A673 (cell line): ENCODE measurements at regions not wholly inside any gene's neighbourhood (a gene's known extent, or its start where the extent isn't known, plus 50 kb on each side); places are given as distances from the start of the nearest gene placed in this dataset.
A peak's percentile ranks its signal among the peaks of the same experiment; 100 is the strongest.

Experiments
- BruUV-seq: library from RNA; stranded (reverse); fragments of 400-500 nt; replicated peaks from 2 replicates; lab custom pipeline; 2021; lab: Mats Ljungman, UMichigan
- CTCF ChIA-PET: fragments of 300-600 bp; sonication (Branson Sonifier 250); formaldehyde crosslinking; loops from one replicate; lab custom pipeline; 2022; ENCODE audit warnings: antibody characterized with exemption; lab: Charles Lee
- POLR2A ChIA-PET: fragments of 300-600 bp; sonication (Branson Sonifier 250); formaldehyde crosslinking; loops from one replicate; lab custom pipeline; 2022; ENCODE audit warnings: antibody characterized with exemption; ENCODE audit not compliant: low non-redundant PET; lab: Charles Lee
- DNase-seq: peaks from one replicate; pipeline ENCODE4 v3.0.0-alpha.2; 2015; ENCODE audit warnings: low spot score
- H3K27ac ChIP-seq: fragments of 200-600 bp; sonication (generic); 2 replicates; pipeline ENCODE4 v1.5.1; 2016; ENCODE audit warnings: mixed run types, low read depth, mild to moderate bottlenecking, mixed read lengths, antibody characterized with exemption, low read length; ENCODE audit not compliant: poor library complexity, severe bottlenecking
- H3K27me3 ChIP-seq: fragments of 200-600 bp; sonication (generic); replicated peaks from 2 replicates; pipeline ENCODE4 v1.6.1; 2017; ENCODE audit warnings: mixed run types, low read depth, mild to moderate bottlenecking, mixed read lengths, antibody characterized with exemption, low read length; ENCODE audit not compliant: insufficient read depth, poor library complexity
- H3K36me3 ChIP-seq: fragments of 200-600 bp; sonication (generic); 2 replicates; pipeline ENCODE4 v1.6.1; 2016; ENCODE audit warnings: mixed run types, mild to moderate bottlenecking, mixed read lengths, antibody characterized with exemption, low read length; ENCODE audit not compliant: insufficient read depth, poor library complexity, severe bottlenecking
- H3K4me1 ChIP-seq: fragments of 200-600 bp; sonication (generic); 2 replicates; pipeline ENCODE4 v1.6.1; 2017; ENCODE audit warnings: mixed run types, mild to moderate bottlenecking, mixed read lengths, antibody characterized with exemption, low read length; ENCODE audit not compliant: insufficient read depth, poor library complexity, severe bottlenecking
- H3K4me3 ChIP-seq: fragments of 200-600 bp; sonication (generic); 2 replicates; pipeline ENCODE4 v1.5.1; 2016; ENCODE audit warnings: low read depth, mixed run types, mild to moderate bottlenecking, mixed read lengths, low read length; ENCODE audit not compliant: poor library complexity, severe bottlenecking
- H3K9me3 ChIP-seq: fragments of 200-600 bp; sonication (generic); 2 replicates; pipeline ENCODE4 v1.6.1; 2016; ENCODE audit warnings: mixed run types, low read depth, mild to moderate bottlenecking, mixed read lengths, antibody characterized with exemption, low read length; ENCODE audit not compliant: poor library complexity, severe bottlenecking
- CTCF ChIP-seq: fragments of 300-800, 200-600 bp; sonication (generic); conservative IDR thresholded peaks from 2 replicates; pipeline ENCODE4 v1.5.1; 2017; ENCODE audit warnings: low read depth, mild to moderate bottlenecking, antibody characterized with exemption, low read length, moderate library complexity, mixed read lengths
- EZH2 ChIP-seq: fragments of 200-600 bp; sonication (generic); IDR thresholded peaks from 2 replicates; pipeline ENCODE4 v1.6.1; 2017; ENCODE audit warnings: borderline replicate concordance, low read depth, mild to moderate bottlenecking, mixed read lengths, antibody characterized with exemption, low read length; ENCODE audit not compliant: poor library complexity, severe bottlenecking
- intact Hi-C: fragments of 100-400 bp; cut with micrococcal nuclease; formaldehyde crosslinking; loops from one replicate; pipeline ENCODE4 v1.10.0; 2022; ENCODE audit not compliant: unreplicated experiment

GRCh38 chr6:104068281-104068680 lies 791.4 kb downstream of the HACE1 start:
- ChIA-PET CTCF (no interaction called here), POLR2A (interaction anchor here (0.6 kb wide), 1 partner anchor 136 kb away, joined by 3 read pairs; no protein-coding TSS in a partner anchor)
- Histone ChIP-seq H3K36me3 (no peaks in the 10 kb centered on the region), H3K4me3 (no peak overlapping the region), H3K27ac (no peak overlapping the region), H3K27me3 (peaks cover 9% of the 10 kb centered on the region), H3K4me1 (peaks cover 6% of the 10 kb centered on the region), H3K9me3 (no peaks in the 10 kb centered on the region)
- TF ChIP-seq EZH2, result no peak
- no peak for TF ChIP-seq CTCF
- no TSS peak for BruUV-seq
- DNase-seq, result no peak
- intact Hi-C loops, result no loop called here

- POLR2A ChIA-PET, result no interaction called here
These were observed 794.8 kb downstream of the HACE1 start for GRCh38 chr6:104064876-104065275.

GRCh38 chr6:104050455-104050854 lies 809.3 kb downstream of the HACE1 start:
- peak; percentile 16 for DNase-seq
- no peaks in the 10 kb centered on the region for H3K9me3 ChIP-seq
- no TSS peak for BruUV-seq
- H3K36me3 ChIP-seq, result no peaks in the 10 kb centered on the region
- no peak overlapping the region for H3K4me3 ChIP-seq
- TF ChIP-seq CTCF, result no peak
- TF ChIP-seq EZH2, result no peak
- peaks cover 17% of the 10 kb centered on the region for H3K4me1 ChIP-seq
- ChIA-PET CTCF (no interaction called here), POLR2A (no interaction called here)
- H3K27ac ChIP-seq, result no peak overlapping the region
- intact Hi-C loops, result no loop called here
- no peaks in the 10 kb centered on the region for H3K27me3 ChIP-seq

More at GRCh38 chr6:104064876-104065275, 794.8 kb downstream of the HACE1 start:
- Histone ChIP-seq H3K36me3 (no peaks in the 10 kb centered on the region), H3K27me3 (peaks cover 9% of the 10 kb centered on the region), H3K4me3 (no peak overlapping the region), H3K27ac (no peak overlapping the region), H3K4me1 (peaks cover 6% of the 10 kb centered on the region), H3K9me3 (no peaks in the 10 kb centered on the region)
- BruUV-seq, result no TSS peak
- no peak for DNase-seq
- CTCF ChIA-PET, result no interaction called here
- intact Hi-C loops, result no loop called here
- TF ChIP-seq EZH2 (no peak), CTCF (no peak)
